GM12878 (cell line): ENCODE measurements at regions not wholly inside any gene's neighbourhood (a gene's known extent, or its start where the extent isn't known, plus 50 kb on each side); places are given as distances from the start of the nearest gene placed in this dataset.

Experiments
- ATAC-seq: fragments of 200-7000 bp; cut with Tn5 transposase; 3 replicates; pipeline ENCODE4 v1.9.1; 2020; ENCODE audit warnings: mild to moderate bottlenecking, moderate library complexity
- BruUV-seq: library from RNA; stranded (reverse); fragments of 400-500 nt; replicated peaks from 2 replicates; lab custom pipeline; 2021; lab: Mats Ljungman, UMichigan
- CTCF ChIA-PET: fragments of 300-600 bp; sonication (Branson Sonifier 250); formaldehyde crosslinking; extraction: SDS; loops from one replicate; lab custom pipeline; 2021; ENCODE audit warnings: inconsistent platforms; lab: Yijun Ruan, JAX
- POLR2A ChIA-PET: fragments of 350-600 bp; formaldehyde crosslinking; extraction: SDS; loops from one replicate; lab custom pipeline; 2021; ENCODE audit warnings: inconsistent platforms; lab: Charles Lee
- RAD21 ChIA-PET: fragments of 300-600 bp; sonication (Branson Sonifier 250); formaldehyde crosslinking; loops from one replicate; lab custom pipeline; 2023; ENCODE audit warnings: antibody characterized with exemption; ENCODE audit not compliant: unreplicated experiment; lab: Charles Lee
- SMC1A ChIA-PET: fragments of 300-600 bp; sonication (Branson Sonifier 250); formaldehyde crosslinking; loops from one replicate; lab custom pipeline; 2023; ENCODE audit not compliant: unreplicated experiment, uncharacterized antibody; lab: Charles Lee
- DNase-seq: peaks from one replicate; pipeline ENCODE4 v3.0.0-alpha.2; 2011; ENCODE audit warnings: low read depth, low spot score
- FAIRE-seq: peaks from 3 replicates; lab custom pipeline; 2011; peaks lifted over from hg19 to GRCh38; lab: Jason Lieb, UNC
- H2AFZ ChIP-seq: 2 replicates; pipeline ENCODE4 v1.6.0; 2011; ENCODE audit warnings: low read depth, low read length, control low read depth; ENCODE audit not compliant: control insufficient read depth
- H3K27ac ChIP-seq: 2 replicates; pipeline ENCODE4 v1.5.1; 2011; ENCODE audit warnings: control low read depth; ENCODE audit not compliant: control insufficient read depth, insufficient read depth
- H3K27me3 ChIP-seq, 2 experiments: replicated peaks in 1 of 2; 2 replicates each; pipeline versions ENCODE4 v1.6.0 to v1.6.1; 2011; ENCODE audit warnings: low read length in 1 of 2; ENCODE audit not compliant: control insufficient read depth in 2 of 2, insufficient read depth in 2 of 2
- H3K36me3 ChIP-seq, 2 experiments: 2 replicates each; pipeline ENCODE4 v1.5.1; 2011; ENCODE audit warnings: low read length in 1 of 2; ENCODE audit not compliant: control insufficient read depth in 2 of 2, insufficient read depth in 2 of 2
- H3K4me1 ChIP-seq: 2 replicates; pipeline ENCODE4 v1.6.1; 2011; ENCODE audit warnings: mild to moderate bottlenecking, low read length, moderate library complexity, mixed read lengths; ENCODE audit not compliant: control insufficient read depth, insufficient read depth
- H3K4me2 ChIP-seq: 2 replicates; pipeline ENCODE4 v1.6.0; 2011; ENCODE audit warnings: control low read depth; ENCODE audit not compliant: control insufficient read depth, insufficient read depth
- H3K4me3 ChIP-seq: fragments of 200-600 bp; sonication (generic); 2 replicates; pipeline ENCODE4 v1.5.1; 2016
- H3K79me2 ChIP-seq: 2 replicates; pipeline ENCODE4 v1.6.0; 2011; ENCODE audit warnings: low read length; ENCODE audit not compliant: control insufficient read depth, insufficient read depth
- H3K9ac ChIP-seq: 2 replicates; pipeline ENCODE4 v1.8.0; 2011; ENCODE audit warnings: low read length, control low read depth, mixed read lengths; ENCODE audit not compliant: control insufficient read depth, insufficient read depth
- H3K9me3 ChIP-seq: replicated peaks from 3 replicates; pipeline ENCODE4 v1.5.1; 2011; ENCODE audit warnings: mild to moderate bottlenecking, low read length; ENCODE audit not compliant: control insufficient read depth, insufficient read depth
- H4K20me1 ChIP-seq: 2 replicates; pipeline ENCODE4 v1.6.0; 2011; ENCODE audit not compliant: control insufficient read depth, insufficient read depth
- BACH1 ChIP-seq: fragments of 450-650 bp; IDR thresholded peaks from 2 replicates; pipeline ENCODE4 v1.6.1; 2017; ENCODE audit warnings: mild to moderate bottlenecking, borderline replicate concordance
- CREM ChIP-seq: IDR thresholded peaks from 2 replicates; pipeline ENCODE4 v1.6.1; 2014; ENCODE audit warnings: antibody characterized with exemption, low read depth
- HDAC2 ChIP-seq: fragments of 200-600 bp; sonication (generic); IDR thresholded peaks from 2 replicates; pipeline ENCODE4 v1.6.1; 2017
- IKZF1 ChIP-seq: fragments of 450-650 bp; conservative IDR thresholded peaks from 2 replicates; pipeline ENCODE4 v1.6.1; 2017; ENCODE audit warnings: antibody characterized with exemption, mild to moderate bottlenecking
- MTA3 ChIP-seq: IDR thresholded peaks from 2 replicates; pipeline ENCODE4 v1.6.1; 2012; ENCODE audit warnings: low read length, inconsistent platforms, borderline replicate concordance
- SMC3 ChIP-seq: IDR thresholded peaks from 2 replicates; pipeline ENCODE4 v1.6.1; 2011; ENCODE audit warnings: low read length, improper control_type of control experiment, borderline replicate concordance
- SP1 ChIP-seq: IDR thresholded peaks from one replicate; pipeline ENCODE4 v1.6.1; 2011; ENCODE audit warnings: low read depth, low read length
- SUPT20H ChIP-seq: IDR thresholded peaks from 2 replicates; pipeline ENCODE4 v1.6.1; 2011; ENCODE audit warnings: low read depth, mild to moderate bottlenecking, low read length, moderate library complexity, borderline replicate concordance; ENCODE audit not compliant: control insufficient read depth
- WGBS: methylation state at CpG from one replicate; pipeline ENCODE4 v1.1.6; 2016; ENCODE audit warnings: low lambda C conversion rate; ENCODE audit not compliant: insufficient replicate concordance, insufficient coverage; ENCODE audit errors: missing lambda C conversion rate; 5-methylcytosine and 5-hydroxymethylcytosine counted together
- in situ Hi-C: fragments of 300-500 bp; cut with MboI; formaldehyde crosslinking; loops from 9 replicates; pipeline ENCODE4 v1.14.3; 2018; ENCODE audit warnings: mixed read lengths
- intact Hi-C: fragments of 100-400 bp; cut with micrococcal nuclease; formaldehyde crosslinking; loops from one replicate; pipeline ENCODE4 v1.14.2; 2022; ENCODE audit not compliant: unreplicated experiment
- TF ChIP-seq, protein P1 (sequence below): fragments of 450-650 bp; IDR thresholded peaks from 2 replicates; pipeline ENCODE4 v1.6.1; 2016; ENCODE audit warnings: mild to moderate bottlenecking
- TF ChIP-seq, protein P2 (sequence below): IDR thresholded peaks from 2 replicates; pipeline ENCODE4 v1.6.1; 2011; ENCODE audit warnings: borderline replicate concordance, low read depth, mild to moderate bottlenecking, moderate library complexity, mixed read lengths, low read length; ENCODE audit not compliant: insufficient read depth; ENCODE audit errors: extremely low read length
- TF ChIP-seq, protein P3 (sequence below): fragments of 450-650 bp; IDR thresholded peaks from 2 replicates; pipeline ENCODE4 v1.6.1; 2017; ENCODE audit warnings: antibody characterized with exemption, mild to moderate bottlenecking, moderate library complexity

DNA sequence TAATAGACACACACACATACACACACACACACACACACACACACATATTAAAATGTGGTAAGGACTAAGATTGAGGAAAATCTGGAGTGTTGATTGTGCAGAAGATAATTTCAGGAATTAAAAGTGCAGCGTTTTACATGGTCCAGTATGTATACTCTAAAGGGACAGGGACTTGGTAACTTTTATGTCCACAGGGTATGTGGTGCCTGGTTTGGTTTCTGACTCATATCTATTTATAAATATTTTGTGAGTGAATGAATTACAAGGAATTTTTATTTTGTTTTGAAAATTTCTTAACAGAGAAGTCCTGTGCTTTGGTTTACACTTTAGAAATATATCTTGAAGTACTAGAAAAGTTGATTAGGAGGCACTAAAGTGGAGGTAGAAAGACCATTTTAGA is 287.7 kb upstream of the NXPH2 start:
- DNase-seq (no peak), ATAC-seq (no peak)
- in situ Hi-C loops: no loop called here
- Histone ChIP-seq H3K4me2 (no peak overlapping the region), H3K36me3 (no peaks in the 10 kb centered on the region)
- TF ChIP-seq SP1 (no peak), SUPT20H (no peak), SMC3 (no peak), HDAC2 (no peak), CREM (no peak), BACH1 (no peak), MTA3 (no peak), IKZF1 (no peak)
- TF ChIP-seq, protein P1, sequence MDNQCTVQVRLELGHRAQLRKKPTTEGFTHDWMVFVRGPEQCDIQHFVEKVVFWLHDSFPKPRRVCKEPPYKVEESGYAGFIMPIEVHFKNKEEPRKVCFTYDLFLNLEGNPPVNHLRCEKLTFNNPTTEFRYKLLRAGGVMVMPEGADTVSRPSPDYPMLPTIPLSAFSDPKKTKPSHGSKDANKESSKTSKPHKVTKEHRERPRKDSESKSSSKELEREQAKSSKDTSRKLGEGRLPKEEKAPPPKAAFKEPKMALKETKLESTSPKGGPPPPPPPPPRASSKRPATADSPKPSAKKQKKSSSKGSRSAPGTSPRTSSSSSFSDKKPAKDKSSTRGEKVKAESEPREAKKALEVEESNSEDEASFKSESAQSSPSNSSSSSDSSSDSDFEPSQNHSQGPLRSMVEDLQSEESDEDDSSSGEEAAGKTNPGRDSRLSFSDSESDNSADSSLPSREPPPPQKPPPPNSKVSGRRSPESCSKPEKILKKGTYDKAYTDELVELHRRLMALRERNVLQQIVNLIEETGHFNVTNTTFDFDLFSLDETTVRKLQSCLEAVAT: no peak
- TF ChIP-seq, protein P2, sequence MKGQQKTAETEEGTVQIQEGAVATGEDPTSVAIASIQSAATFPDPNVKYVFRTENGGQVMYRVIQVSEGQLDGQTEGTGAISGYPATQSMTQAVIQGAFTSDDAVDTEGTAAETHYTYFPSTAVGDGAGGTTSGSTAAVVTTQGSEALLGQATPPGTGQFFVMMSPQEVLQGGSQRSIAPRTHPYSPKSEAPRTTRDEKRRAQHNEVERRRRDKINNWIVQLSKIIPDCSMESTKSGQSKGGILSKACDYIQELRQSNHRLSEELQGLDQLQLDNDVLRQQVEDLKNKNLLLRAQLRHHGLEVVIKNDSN: no peak
- TF ChIP-seq, protein P3, sequence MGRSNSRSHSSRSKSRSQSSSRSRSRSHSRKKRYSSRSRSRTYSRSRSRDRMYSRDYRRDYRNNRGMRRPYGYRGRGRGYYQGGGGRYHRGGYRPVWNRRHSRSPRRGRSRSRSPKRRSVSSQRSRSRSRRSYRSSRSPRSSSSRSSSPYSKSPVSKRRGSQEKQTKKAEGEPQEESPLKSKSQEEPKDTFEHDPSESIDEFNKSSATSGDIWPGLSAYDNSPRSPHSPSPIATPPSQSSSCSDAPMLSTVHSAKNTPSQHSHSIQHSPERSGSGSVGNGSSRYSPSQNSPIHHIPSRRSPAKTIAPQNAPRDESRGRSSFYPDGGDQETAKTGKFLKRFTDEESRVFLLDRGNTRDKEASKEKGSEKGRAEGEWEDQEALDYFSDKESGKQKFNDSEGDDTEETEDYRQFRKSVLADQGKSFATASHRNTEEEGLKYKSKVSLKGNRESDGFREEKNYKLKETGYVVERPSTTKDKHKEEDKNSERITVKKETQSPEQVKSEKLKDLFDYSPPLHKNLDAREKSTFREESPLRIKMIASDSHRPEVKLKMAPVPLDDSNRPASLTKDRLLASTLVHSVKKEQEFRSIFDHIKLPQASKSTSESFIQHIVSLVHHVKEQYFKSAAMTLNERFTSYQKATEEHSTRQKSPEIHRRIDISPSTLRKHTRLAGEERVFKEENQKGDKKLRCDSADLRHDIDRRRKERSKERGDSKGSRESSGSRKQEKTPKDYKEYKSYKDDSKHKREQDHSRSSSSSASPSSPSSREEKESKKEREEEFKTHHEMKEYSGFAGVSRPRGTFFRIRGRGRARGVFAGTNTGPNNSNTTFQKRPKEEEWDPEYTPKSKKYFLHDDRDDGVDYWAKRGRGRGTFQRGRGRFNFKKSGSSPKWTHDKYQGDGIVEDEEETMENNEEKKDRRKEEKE: no peak
- TF ChIP-seq, all 136 proteins: peak for 0
- CTCF ChIA-PET: no interaction called here
- Histone ChIP-seq H3K4me1 (no peaks in the 10 kb centered on the region), H2AFZ (no peak overlapping the region), H3K27me3 (no peaks in the 10 kb centered on the region), H3K27ac (no peak overlapping the region), H3K79me2 (no peaks in the 10 kb centered on the region), H3K9me3 (no peaks in the 10 kb centered on the region), H3K9ac (no peak overlapping the region), H3K4me3 (no peak overlapping the region), H4K20me1 (no peaks in the 10 kb centered on the region)
- no TSS peak for BruUV-seq
- RAD21 ChIA-PET: no interaction called here
- intact Hi-C loops: no loop called here
- POLR2A ChIA-PET: no interaction called here
- FAIRE-seq: no peak
- SMC1A ChIA-PET: no interaction called here
- 39% methylated on average over 1 of the region's 1 CpG for WGBS
